Spleen (tissue), 11 donors: ENCODE measurements at regions not wholly inside any gene's neighbourhood (a gene's known extent, or its start where the extent isn't known, plus 50 kb on each side); places are given as distances from the start of the nearest gene placed in this dataset.

Source experiments
- DNase-seq: peaks from one replicate; pipeline ENCODE4 v3.0.0-alpha.2; 2020
- H3K27ac ChIP-seq, 8 donors: fragments of 200-600 bp; sonication (generic) in 7 of 8; 1 replicate in 4 of 8; 2 replicates in 4 of 8; pipeline versions ENCODE4 v1.5.0 to v1.8.0; 2016 to 2021; ENCODE audit warnings: inconsistent platforms in 4 of 8, mild to moderate bottlenecking in 4 of 8, moderate library complexity in 1 of 8
- H3K27me3 ChIP-seq, 7 donors: fragments of 200-600 bp; sonication (generic) in 6 of 7; replicated peaks in 1 of 7; 1 replicate in 4 of 7; 2 replicates in 3 of 7; pipeline versions ENCODE4 v1.5.0 to v1.8.0; 2016 to 2021; ENCODE audit warnings: inconsistent platforms in 3 of 7, mild to moderate bottlenecking in 1 of 7
- H3K36me3 ChIP-seq, 6 donors: fragments of 200-600 bp; sonication (generic) in 5 of 6; 1 replicate in 4 of 6; 2 replicates in 2 of 6; pipeline versions ENCODE4 v1.5.0 to v1.8.0; 2016 to 2021; ENCODE audit warnings: inconsistent platforms in 2 of 6
- H3K4me1 ChIP-seq, 6 donors: fragments of 200-600 bp; sonication (generic) in 5 of 6; 1 replicate in 3 of 6; 2 replicates in 3 of 6; pipeline versions ENCODE4 v1.5.0 to v1.8.0; 2016 to 2021; ENCODE audit warnings: inconsistent platforms in 3 of 6
- H3K4me3 ChIP-seq, 8 donors: fragments of 200-600 bp; sonication (generic) in 7 of 8; 1 replicate in 4 of 8; 2 replicates in 4 of 8; pipeline versions ENCODE4 v1.5.0 to v1.8.0; 2016 to 2021; ENCODE audit warnings: inconsistent platforms in 4 of 8, mild to moderate bottlenecking in 4 of 8, moderate library complexity in 2 of 8
- H3K9me3 ChIP-seq, 8 donors: fragments of 200-600 bp; sonication (generic) in 7 of 8; 1 replicate in 4 of 8; 2 replicates in 4 of 8; pipeline versions ENCODE4 v1.5.0 to v1.8.0; 2016 to 2021; ENCODE audit warnings: inconsistent platforms in 4 of 8
- POLR2A ChIP-seq, 3 donors: fragments of 450-650 bp; IDR thresholded peaks; one replicate each; pipeline ENCODE4 v1.5.1; 2017; ENCODE audit warnings: antibody characterized with exemption in 3 of 3, mild to moderate bottlenecking in 1 of 3
- POLR2AphosphoS5 ChIP-seq, 3 donors: sonication (generic); formaldehyde crosslinking; IDR thresholded peaks; one replicate each; pipeline ENCODE4 v1.5.1; 2017; ENCODE audit warnings: antibody characterized with exemption in 3 of 3
- WGBS, 5 donors: extraction: QIAGEN DNeasy Blood & Tissue Kit in 3 of 5; methylation state at CpG; one replicate each; pipeline versions ENCODE4 v1.1.5 to v1.1.7; 2013 to 2018; 5-methylcytosine and 5-hydroxymethylcytosine counted together
- intact Hi-C: fragments of 100-400 bp; cut with DNase I; formaldehyde crosslinking; loops from one replicate; pipeline ENCODE4 v1.15.0; 2023; ENCODE audit warnings: low total_unique reads
- TF ChIP-seq, protein P1 (sequence below), 11 experiments: fragments of 200-600 bp in 7 of 11; fragments of 450-650 bp in 4 of 11; sonication (generic) in 4 of 11; IDR thresholded peaks in 8 of 11; conservative IDR thresholded peaks in 3 of 11; 1 replicate in 7 of 11; 2 replicates in 4 of 11; pipeline versions ENCODE4 v1.4.0 to v1.8.0; 2016 to 2021; ENCODE audit warnings: antibody characterized with exemption in 11 of 11, inconsistent platforms in 4 of 11, mild to moderate bottlenecking in 1 of 11
- donor health status: healthy with polysubstance abuse.
- donor health status: DM: no; HTN: no; CAD: no; lungs with moderate emphysema.
- donor health status: DM: no; HTN: no; CAD: no.
- donor health status: Bipolar disorder and iron deficiency.
- donor health status: healthy.
- donor health status: DM: no; HTN: no; CAD: no.
- donor health status: DM: yes; HTN: yes; CAD: no.

DNA sequence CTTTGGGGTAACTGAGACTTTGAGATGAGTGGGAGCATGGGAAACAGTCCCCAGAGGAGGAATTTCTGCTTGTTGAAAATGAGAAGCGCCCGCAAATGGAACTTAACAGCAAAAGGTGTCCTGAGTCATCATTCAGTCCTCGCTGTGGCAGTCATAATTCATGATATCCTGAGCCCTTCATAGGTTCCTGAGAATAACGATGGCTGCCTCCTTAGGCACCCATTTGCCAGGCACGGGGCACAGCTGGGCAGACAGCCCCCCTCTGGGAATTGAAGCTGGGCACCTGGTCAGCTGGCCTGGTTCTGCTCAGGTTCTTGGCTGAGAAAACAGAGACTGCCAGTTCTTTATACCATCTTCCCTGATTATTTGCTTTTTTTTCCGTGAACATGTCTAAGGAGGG, 69.8 kb upstream of the EGFLAM start:
- DNase-seq, result no peak
- 64 to 74% (median 66%) methylated on average over 6 of the region's 6 CpGs for WGBS, 5 donors
- intact Hi-C loops, result no loop called here
- Histone ChIP-seq H3K27me3 (peaks cover 0 to 16% (median 0%) of the 10 kb centered on the region in 7 donors), H3K4me1 (peaks cover 0 to 6% (median 0%) of the 10 kb centered on the region in 6 donors), H3K36me3 (no peaks in the 10 kb centered on the region), H3K9me3 (no peaks in the 10 kb centered on the region), H3K4me3 (no peak overlapping the region), H3K27ac (no peak overlapping the region)
- TF ChIP-seq, protein P1, sequence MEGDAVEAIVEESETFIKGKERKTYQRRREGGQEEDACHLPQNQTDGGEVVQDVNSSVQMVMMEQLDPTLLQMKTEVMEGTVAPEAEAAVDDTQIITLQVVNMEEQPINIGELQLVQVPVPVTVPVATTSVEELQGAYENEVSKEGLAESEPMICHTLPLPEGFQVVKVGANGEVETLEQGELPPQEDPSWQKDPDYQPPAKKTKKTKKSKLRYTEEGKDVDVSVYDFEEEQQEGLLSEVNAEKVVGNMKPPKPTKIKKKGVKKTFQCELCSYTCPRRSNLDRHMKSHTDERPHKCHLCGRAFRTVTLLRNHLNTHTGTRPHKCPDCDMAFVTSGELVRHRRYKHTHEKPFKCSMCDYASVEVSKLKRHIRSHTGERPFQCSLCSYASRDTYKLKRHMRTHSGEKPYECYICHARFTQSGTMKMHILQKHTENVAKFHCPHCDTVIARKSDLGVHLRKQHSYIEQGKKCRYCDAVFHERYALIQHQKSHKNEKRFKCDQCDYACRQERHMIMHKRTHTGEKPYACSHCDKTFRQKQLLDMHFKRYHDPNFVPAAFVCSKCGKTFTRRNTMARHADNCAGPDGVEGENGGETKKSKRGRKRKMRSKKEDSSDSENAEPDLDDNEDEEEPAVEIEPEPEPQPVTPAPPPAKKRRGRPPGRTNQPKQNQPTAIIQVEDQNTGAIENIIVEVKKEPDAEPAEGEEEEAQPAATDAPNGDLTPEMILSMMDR (IDR thresholded peaks at IDR 0.05 in 8 of 11, conservative IDR thresholded peaks at IDR 0.05 in 3 of 11), result no peak
- TF ChIP-seq POLR2A (IDR thresholded peaks at IDR 0.05), result no peak
- TF ChIP-seq POLR2AphosphoS5 (IDR thresholded peaks at IDR 0.05), result no peak

DNA sequence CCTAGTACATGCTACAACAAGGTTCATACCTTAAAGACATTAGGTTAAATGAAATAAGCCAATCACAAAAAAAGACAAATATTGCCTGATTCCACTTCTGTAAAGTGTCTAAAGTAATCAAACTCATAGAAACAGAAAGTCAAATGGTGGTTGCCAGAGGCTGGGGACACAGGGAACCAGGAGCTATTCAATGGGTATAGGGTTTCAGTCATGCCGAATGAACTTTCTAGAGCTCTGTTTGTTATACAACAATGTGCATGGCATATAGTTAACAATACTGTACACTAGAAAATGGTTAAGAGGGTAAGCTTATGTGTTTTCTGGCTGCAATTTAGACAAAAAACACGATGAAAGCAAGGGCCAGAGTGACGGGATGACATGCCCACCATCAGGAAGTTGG, 70.8 kb upstream of the EGFLAM start:
- 74 to 82% (median 81%) methylated on average over 3 of the region's 3 CpGs for whole genome bisulfite sequencing, 5 donors

DNA sequence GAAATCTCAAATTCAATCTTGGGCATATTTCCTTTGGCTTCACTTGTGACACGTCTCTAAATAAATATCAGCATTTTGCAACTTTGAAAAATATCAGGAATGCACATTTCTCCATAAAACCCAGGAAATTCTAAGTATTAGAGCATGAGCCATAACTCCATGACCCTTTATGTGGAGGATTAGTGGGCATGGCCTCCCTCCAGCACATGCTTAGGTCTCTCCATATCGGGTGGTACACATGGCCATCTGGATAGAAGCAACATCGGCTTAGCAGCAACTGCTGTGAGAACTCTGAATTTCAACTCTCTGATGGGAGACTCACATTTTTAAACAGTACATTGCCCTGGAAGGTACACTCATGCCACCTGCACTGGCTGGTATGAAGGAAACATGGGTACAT, 73.7 kb upstream of the EGFLAM start:
- WGBS, 5 donors, result 78 to 98% (median 91%) methylated on average over 3 of the region's 3 CpGs

More for the DNA sequence above, 70.8 kb upstream of the EGFLAM start:
- Histone ChIP-seq H3K27me3 (peaks cover 0 to 12% (median 0%) of the 10 kb centered on the region in 7 donors), H3K27ac (no peak overlapping the region), H3K9me3 (no peaks in the 10 kb centered on the region), H3K4me3 (no peak overlapping the region), H3K4me1 (no peaks in the 10 kb centered on the region), H3K36me3 (no peaks in the 10 kb centered on the region)
- TF ChIP-seq, protein P1 (IDR thresholded peaks at IDR 0.05 in 8 of 11, conservative IDR thresholded peaks at IDR 0.05 in 3 of 11), result no peak
- TF ChIP-seq POLR2AphosphoS5 (IDR thresholded peaks at IDR 0.05) (no peak), POLR2A (IDR thresholded peaks at IDR 0.05) (no peak)
- intact Hi-C loops, result no loop called here
- DNase-seq, result no peak

DNA sequence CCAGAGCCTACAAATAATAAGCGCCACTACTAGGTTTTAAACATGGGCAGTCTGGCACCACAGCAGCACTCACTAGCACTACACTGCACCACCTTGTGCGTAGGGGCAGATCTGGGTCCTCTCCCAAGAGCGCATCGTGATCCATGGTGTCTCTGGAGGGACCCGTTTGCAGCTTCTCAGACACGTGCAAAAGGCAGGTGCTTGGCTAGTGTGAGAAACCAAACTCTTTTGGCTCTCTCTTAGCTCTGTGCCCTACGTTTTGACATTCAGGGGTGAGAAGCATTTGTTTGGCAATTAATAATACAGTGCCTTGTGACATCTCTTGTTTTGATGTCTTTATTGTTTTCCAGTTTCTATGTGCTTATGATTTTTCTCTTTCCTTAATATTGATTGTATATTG, 75.4 kb upstream of the EGFLAM start:
- WGBS, 5 donors, result 83 to 90% (median 87%) methylated on average over 7 of the region's 7 CpGs

More for the DNA sequence above, 73.7 kb upstream of the EGFLAM start:
- no peaks in the 10 kb centered on the region for H3K4me1 ChIP-seq
- DNase-seq, result no peak
- no peaks in the 10 kb centered on the region for H3K36me3 ChIP-seq
- intact Hi-C loops, result no loop called here
- H3K27me3 ChIP-seq, result peaks cover 0 to 8% (median 0%) of the 10 kb centered on the region in 7 donors
- H3K27ac ChIP-seq, result no peak overlapping the region
- H3K4me3 ChIP-seq, result no peak overlapping the region
- no peaks in the 10 kb centered on the region for H3K9me3 ChIP-seq
- TF ChIP-seq, protein P1 (IDR thresholded peaks at IDR 0.05 in 8 of 11, conservative IDR thresholded peaks at IDR 0.05 in 3 of 11), result no peak
- no peak for TF ChIP-seq POLR2AphosphoS5 (IDR thresholded peaks at IDR 0.05)
- TF ChIP-seq POLR2A (IDR thresholded peaks at IDR 0.05), result no peak

More for the DNA sequence above, 75.4 kb upstream of the EGFLAM start:
- Histone ChIP-seq H3K27ac (no peak overlapping the region), H3K4me1 (no peaks in the 10 kb centered on the region), H3K27me3 (peaks cover 0 to 13% (median 0%) of the 10 kb centered on the region in 7 donors), H3K9me3 (no peaks in the 10 kb centered on the region), H3K36me3 (no peaks in the 10 kb centered on the region), H3K4me3 (no peak overlapping the region)
- TF ChIP-seq POLR2AphosphoS5 (IDR thresholded peaks at IDR 0.05) (no peak), POLR2A (IDR thresholded peaks at IDR 0.05) (no peak)
- TF ChIP-seq, protein P1 (IDR thresholded peaks at IDR 0.05 in 8 of 11, conservative IDR thresholded peaks at IDR 0.05 in 3 of 11), result no peak
- intact Hi-C loops, result no loop called here
- no peak for DNase-seq
